ENCODE measurements at regions not wholly inside any gene's neighbourhood (a gene's known extent, or its start where the extent isn't known, plus 50 kb on each side); places are given as distances from the start of the nearest gene placed in this dataset.

DNA sequence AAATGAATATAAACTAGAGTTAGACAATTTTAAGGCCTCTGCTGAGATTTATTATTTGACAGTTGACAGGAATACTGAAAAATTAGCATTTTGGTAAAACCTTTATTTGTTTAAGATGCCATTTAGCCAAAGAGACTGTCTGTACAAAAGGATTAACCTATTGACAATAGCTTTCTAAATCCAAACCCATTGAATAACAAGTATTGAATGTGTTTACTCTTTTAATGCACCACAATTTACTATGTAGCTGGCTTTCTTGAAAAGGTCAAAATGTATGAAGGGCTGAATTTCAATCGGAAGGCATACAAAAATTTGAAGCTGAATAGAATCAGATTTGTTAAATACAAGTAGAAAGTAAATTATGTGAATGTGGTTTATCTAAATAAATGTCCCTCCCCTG, 374.5 kb downstream of the TEX13C start:
- DNase-seq: no peak
- TF ChIP-seq POLR2AphosphoS5 (IDR thresholded peaks at IDR 0.05) (no peak), POLR2A (IDR thresholded peaks at IDR 0.05) (no peak), EP300 (IDR thresholded peaks at IDR 0.05) (no peak)
- TF ChIP-seq, protein P1, sequence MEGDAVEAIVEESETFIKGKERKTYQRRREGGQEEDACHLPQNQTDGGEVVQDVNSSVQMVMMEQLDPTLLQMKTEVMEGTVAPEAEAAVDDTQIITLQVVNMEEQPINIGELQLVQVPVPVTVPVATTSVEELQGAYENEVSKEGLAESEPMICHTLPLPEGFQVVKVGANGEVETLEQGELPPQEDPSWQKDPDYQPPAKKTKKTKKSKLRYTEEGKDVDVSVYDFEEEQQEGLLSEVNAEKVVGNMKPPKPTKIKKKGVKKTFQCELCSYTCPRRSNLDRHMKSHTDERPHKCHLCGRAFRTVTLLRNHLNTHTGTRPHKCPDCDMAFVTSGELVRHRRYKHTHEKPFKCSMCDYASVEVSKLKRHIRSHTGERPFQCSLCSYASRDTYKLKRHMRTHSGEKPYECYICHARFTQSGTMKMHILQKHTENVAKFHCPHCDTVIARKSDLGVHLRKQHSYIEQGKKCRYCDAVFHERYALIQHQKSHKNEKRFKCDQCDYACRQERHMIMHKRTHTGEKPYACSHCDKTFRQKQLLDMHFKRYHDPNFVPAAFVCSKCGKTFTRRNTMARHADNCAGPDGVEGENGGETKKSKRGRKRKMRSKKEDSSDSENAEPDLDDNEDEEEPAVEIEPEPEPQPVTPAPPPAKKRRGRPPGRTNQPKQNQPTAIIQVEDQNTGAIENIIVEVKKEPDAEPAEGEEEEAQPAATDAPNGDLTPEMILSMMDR (IDR thresholded peaks at IDR 0.05): no peak
- WGBS, 2 donors: 77 to 82% methylated on average over 1 of the region's 1 CpG
- no peaks in the 10 kb centered on the region for H3K9me3 ChIP-seq
- H3K4me3 ChIP-seq: no peak overlapping the region
- H3K27ac ChIP-seq: no peak overlapping the region
- no peaks in the 10 kb centered on the region for H3K4me1 ChIP-seq
- no peaks in the 10 kb centered on the region for H3K36me3 ChIP-seq
- no peaks in the 10 kb centered on the region for H3K27me3 ChIP-seq
- ATAC-seq (ENCODE audit: low FRiP score in 2 of 2): no peak

- Histone ChIP-seq H3K4me1 (no peaks in the 10 kb centered on the region), H3K27ac (no peak overlapping the region), H3K4me3 (no peak overlapping the region), H3K36me3 (no peaks in the 10 kb centered on the region), H3K9me3 (no peaks in the 10 kb centered on the region), H3K27me3 (no peaks in the 10 kb centered on the region)
- TF ChIP-seq POLR2A (IDR thresholded peaks at IDR 0.05) (no peak), EP300 (IDR thresholded peaks at IDR 0.05) (no peak), POLR2AphosphoS5 (IDR thresholded peaks at IDR 0.05) (no peak)
- TF ChIP-seq, protein P1 (IDR thresholded peaks at IDR 0.05): no peak
- WGBS, 2 donors: 49% methylated on average over 2 of the region's 2 CpGs; no CpG with 5 or more reads in 1 of the 2 donors
- ATAC-seq (ENCODE audit: low FRiP score in 2 of 2): no peak
- peak in 1 of 2 donors; percentile 20 for DNase-seq
Observed at GRCh38 chrX:125709074-125709473, 389.4 kb downstream of the TEX13C start.

DNA sequence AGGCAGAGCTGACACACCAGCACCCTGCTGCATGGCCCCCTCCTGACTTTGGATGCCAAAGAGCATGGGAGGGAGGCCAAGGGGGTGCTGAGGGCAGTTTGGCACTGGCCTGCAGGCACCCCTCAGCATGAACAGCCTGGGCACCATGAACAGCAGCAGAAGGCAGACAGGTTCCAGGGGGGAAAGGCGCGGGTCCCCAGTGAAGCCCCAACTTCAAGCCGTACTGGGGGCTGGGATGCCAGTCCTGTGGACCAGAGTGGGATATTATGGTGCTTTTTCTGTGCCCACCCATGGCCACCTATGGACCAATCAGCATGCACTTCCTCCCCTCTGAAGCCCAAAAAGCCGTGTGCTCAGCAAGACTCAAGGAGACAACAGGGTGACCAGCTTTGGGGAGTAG, 389.9 kb downstream of the TEX13C start:
- H3K36me3 ChIP-seq: no peaks in the 10 kb centered on the region
- no peaks in the 10 kb centered on the region for H3K9me3 ChIP-seq
- ATAC-seq (ENCODE audit: low FRiP score in 2 of 2) (no peak), DNase-seq (no peak)
- no peak overlapping the region for H3K4me3 ChIP-seq
- H3K27me3 ChIP-seq: no peaks in the 10 kb centered on the region
- TF ChIP-seq EP300 (IDR thresholded peaks at IDR 0.05): no peak
- TF ChIP-seq POLR2AphosphoS5 (IDR thresholded peaks at IDR 0.05): no peak
- TF ChIP-seq, protein P1 (IDR thresholded peaks at IDR 0.05): no peak
- TF ChIP-seq POLR2A (IDR thresholded peaks at IDR 0.05): no peak
- H3K27ac ChIP-seq: no peak overlapping the region
- WGBS, 2 donors: 60 to 71% methylated on average over 1 of the region's 4 CpGs
- no peaks in the 10 kb centered on the region for H3K4me1 ChIP-seq

- ATAC-seq (ENCODE audit: low FRiP score in 2 of 2) (peak in 1 of 2 donors; percentile 24), DNase-seq (peak in 1 of 2 donors; percentile 7)
- no peaks in the 10 kb centered on the region for H3K4me1 ChIP-seq
- no peak overlapping the region for H3K4me3 ChIP-seq
- 81 to 100% methylated on average over 1 to 8 of the region's 8 CpGs for WGBS, 2 donors
- no peaks in the 10 kb centered on the region for H3K27me3 ChIP-seq
- no peaks in the 10 kb centered on the region for H3K9me3 ChIP-seq
- no peaks in the 10 kb centered on the region for H3K36me3 ChIP-seq
- TF ChIP-seq EP300 (IDR thresholded peaks at IDR 0.05) (no peak), POLR2A (IDR thresholded peaks at IDR 0.05) (no peak), POLR2AphosphoS5 (IDR thresholded peaks at IDR 0.05) (no peak)
- TF ChIP-seq, protein P1 (IDR thresholded peaks at IDR 0.05): no peak
- no peak overlapping the region for H3K27ac ChIP-seq
Observed at GRCh38 chrX:125710403-125711062, 390.9 kb downstream of the TEX13C start.

- Histone ChIP-seq H3K4me1 (no peaks in the 10 kb centered on the region), H3K36me3 (no peaks in the 10 kb centered on the region), H3K4me3 (no peak overlapping the region), H3K27ac (no peak overlapping the region), H3K9me3 (no peaks in the 10 kb centered on the region), H3K27me3 (no peaks in the 10 kb centered on the region)
- ATAC-seq (ENCODE audit: low FRiP score in 2 of 2) (no peak), DNase-seq (no peak)
- 82 to 85% methylated on average over 1 of the region's 1 CpG for WGBS, 2 donors
- TF ChIP-seq POLR2A (IDR thresholded peaks at IDR 0.05): no peak
- TF ChIP-seq, protein P1 (IDR thresholded peaks at IDR 0.05): no peak
- TF ChIP-seq EP300 (IDR thresholded peaks at IDR 0.05): no peak
- no peak for TF ChIP-seq POLR2AphosphoS5 (IDR thresholded peaks at IDR 0.05)
Observed at GRCh38 chrX:125711103-125711502, 391.4 kb downstream of the TEX13C start.
